HEK293 (cell line): ENCODE measurements at regions not wholly inside any gene's neighbourhood (a gene's known extent, or its start where the extent isn't known, plus 50 kb on each side); places are given as distances from the start of the nearest gene placed in this dataset.

Experiments used
- CTCF ChIA-PET: fragments of 350-600 bp; formaldehyde crosslinking; extraction: SDS; loops from one replicate; lab custom pipeline; 2021; ENCODE audit warnings: antibody characterized with exemption; lab: Yijun Ruan, JAX
- POLR2A ChIA-PET: fragments of 300-600 bp; formaldehyde crosslinking; extraction: SDS; loops from one replicate; lab custom pipeline; 2020; ENCODE audit warnings: antibody characterized with exemption, inconsistent platforms; lab: Yijun Ruan, JAX
- H3K27ac ChIP-seq: fragments of 200-500 bp; sonication (Bioruptor generic); 2 replicates; pipeline ENCODE4 v1.5.1; 2014; ENCODE audit warnings: low read depth, low read length, control low read depth, inconsistent platforms; ENCODE audit errors: extremely low read depth
- H3K36me3 ChIP-seq, 2 experiments: fragments of 200-500 bp in 1 of 2; sonication (Bioruptor generic) in 1 of 2; 1 replicate in 1 of 2; 2 replicates in 1 of 2; pipeline ENCODE4 v1.5.1; 2014 to 2017; ENCODE audit warnings: inconsistent platforms in 2 of 2, low read length in 2 of 2; ENCODE audit not compliant: control insufficient read depth in 2 of 2, insufficient read depth in 1 of 2
- H3K4me1 ChIP-seq: fragments of 200-500 bp; sonication (Bioruptor generic); 2 replicates; pipeline ENCODE4 v1.5.1; 2014; ENCODE audit warnings: mild to moderate bottlenecking, low read length, inconsistent platforms; ENCODE audit not compliant: control insufficient read depth, insufficient read depth
- H3K4me3 ChIP-seq: 2 replicates; pipeline ENCODE4 v1.5.1; 2011; ENCODE audit warnings: low read depth, mild to moderate bottlenecking, control low read depth, low read length, moderate library complexity
- H3K9me3 ChIP-seq: fragments of 200-500 bp; sonication (Bioruptor generic); 2 replicates; pipeline ENCODE4 v1.5.1; 2014; ENCODE audit warnings: low read depth, low read length, inconsistent platforms; ENCODE audit not compliant: control insufficient read depth, insufficient read depth
- GLI2 ChIP-seq: fragments of 450-650 bp; formaldehyde crosslinking; IDR thresholded peaks from 2 replicates; pipeline ENCODE4; 2017; ENCODE audit warnings: missing biosample characterization, missing genetic modification characterization, low read depth, borderline replicate concordance
- GLIS1 ChIP-seq: fragments of 450-650 bp; formaldehyde crosslinking; IDR thresholded peaks from 2 replicates; pipeline ENCODE4 v1.5.1; 2016; ENCODE audit warnings: missing biosample characterization, missing genetic modification characterization
- GLIS2 ChIP-seq: fragments of 450-650 bp; formaldehyde crosslinking; IDR thresholded peaks from 2 replicates; pipeline ENCODE4 v1.5.1; 2016; ENCODE audit warnings: missing biosample characterization, missing genetic modification characterization
- HOXC10 ChIP-seq: sonication (generic); formaldehyde crosslinking; IDR thresholded peaks from 2 replicates; pipeline ENCODE4 v1.8.1; 2023; ENCODE audit warnings: mild to moderate bottlenecking, missing genetic modification reagents
- OSR2 ChIP-seq: fragments of 450-650 bp; formaldehyde crosslinking; IDR thresholded peaks from 2 replicates; pipeline ENCODE4 v1.5.1; 2016; ENCODE audit warnings: missing biosample characterization, missing genetic modification characterization
- OVOL3 ChIP-seq: fragments of 450-650 bp; formaldehyde crosslinking; IDR thresholded peaks from 2 replicates; pipeline ENCODE4 v1.5.1; 2016; ENCODE audit warnings: missing biosample characterization, missing genetic modification characterization
- SP2 ChIP-seq: fragments of 450-650 bp; formaldehyde crosslinking; IDR thresholded peaks from 2 replicates; pipeline ENCODE4 v1.5.1; 2016; ENCODE audit warnings: missing biosample characterization, missing genetic modification characterization
- ZBTB48 ChIP-seq: fragments of 450-650 bp; formaldehyde crosslinking; IDR thresholded peaks from 2 replicates; pipeline ENCODE4 v1.5.1; 2016; ENCODE audit warnings: missing biosample characterization, missing genetic modification characterization
- ZBTB7A ChIP-seq: fragments of 450-650 bp; formaldehyde crosslinking; IDR thresholded peaks from 2 replicates; pipeline ENCODE4 v1.5.1; 2016; ENCODE audit warnings: low read depth, missing biosample characterization, missing genetic modification characterization
- ZNF133 ChIP-seq: fragments of 450-650 bp; formaldehyde crosslinking; IDR thresholded peaks from 2 replicates; pipeline ENCODE4 v1.5.1; 2016; ENCODE audit warnings: missing biosample characterization, missing genetic modification characterization
- ZNF138 ChIP-seq: fragments of 450-650 bp; formaldehyde crosslinking; IDR thresholded peaks from 2 replicates; pipeline ENCODE4 v1.5.1; 2016; ENCODE audit warnings: missing biosample characterization, missing genetic modification characterization, borderline replicate concordance
- ZNF174 ChIP-seq: fragments of 450-650 bp; formaldehyde crosslinking; IDR thresholded peaks from 2 replicates; pipeline ENCODE4 v1.5.0; 2017; ENCODE audit warnings: missing biosample characterization, mild to moderate bottlenecking, missing genetic modification characterization
- ZNF211 ChIP-seq: fragments of 450-650 bp; formaldehyde crosslinking; IDR thresholded peaks from 2 replicates; pipeline ENCODE4 v1.5.1; 2016; ENCODE audit warnings: low read depth, missing biosample characterization, missing genetic modification characterization
- ZNF266 ChIP-seq: fragments of 450-650 bp; formaldehyde crosslinking; IDR thresholded peaks from 2 replicates; pipeline ENCODE4 v1.5.1; 2016; ENCODE audit warnings: missing biosample characterization, missing genetic modification characterization, low read depth
- ZNF335 ChIP-seq: fragments of 450-650 bp; formaldehyde crosslinking; conservative IDR thresholded peaks from 2 replicates; pipeline ENCODE4 v1.5.1; 2016; ENCODE audit warnings: missing biosample characterization, missing genetic modification characterization
- ZNF549 ChIP-seq: fragments of 450-650 bp; IDR thresholded peaks from 2 replicates; pipeline ENCODE4 v1.5.1; 2018; ENCODE audit warnings: missing biosample characterization, missing genetic modification characterization, mild to moderate bottlenecking, inconsistent platforms, moderate library complexity
- ZNF626 ChIP-seq: fragments of 450-650 bp; sonication (Bioruptor Pico); formaldehyde crosslinking; IDR thresholded peaks from 2 replicates; pipeline ENCODE4 v1.5.1; 2018; ENCODE audit warnings: missing biosample characterization, missing genetic modification characterization, inconsistent platforms
- ZNF660 ChIP-seq: fragments of 450-650 bp; IDR thresholded peaks from 2 replicates; pipeline ENCODE4 v1.5.1; 2018; ENCODE audit warnings: missing biosample characterization, mild to moderate bottlenecking, missing genetic modification characterization
- ZNF747 ChIP-seq: fragments of 450-650 bp; formaldehyde crosslinking; IDR thresholded peaks from 2 replicates; pipeline ENCODE4 v1.5.1; 2016; ENCODE audit warnings: missing biosample characterization, missing genetic modification characterization
- ZNF792 ChIP-seq: fragments of 450-650 bp; formaldehyde crosslinking; IDR thresholded peaks from 2 replicates; pipeline ENCODE4 v1.5.1; 2016; ENCODE audit warnings: missing biosample characterization, missing genetic modification characterization
- ZNF830 ChIP-seq: fragments of 450-650 bp; IDR thresholded peaks from 2 replicates; pipeline ENCODE4 v1.5.0; 2018; ENCODE audit warnings: missing biosample characterization, missing genetic modification characterization, low read depth, mild to moderate bottlenecking, moderate library complexity
- ZSCAN16 ChIP-seq: fragments of 450-650 bp; formaldehyde crosslinking; IDR thresholded peaks from 2 replicates; pipeline ENCODE4 v1.5.1; 2016; ENCODE audit warnings: missing biosample characterization, missing genetic modification characterization
- TF ChIP-seq, protein P1 (sequence below): fragments of 450-650 bp; IDR thresholded peaks from 2 replicates; pipeline ENCODE4 v1.5.1; 2018; ENCODE audit warnings: missing biosample characterization, missing genetic modification characterization
- TF ChIP-seq, protein P2 (sequence below): fragments of 450-650 bp; formaldehyde crosslinking; IDR thresholded peaks from 2 replicates; pipeline ENCODE4 v1.5.1; 2017; ENCODE audit warnings: missing biosample characterization, missing genetic modification characterization
- TF ChIP-seq, protein P3 (sequence below): fragments of 450-650 bp; formaldehyde crosslinking; IDR thresholded peaks from 2 replicates; pipeline ENCODE4 v1.5.1; 2017; ENCODE audit warnings: missing biosample characterization, missing genetic modification characterization
- TF ChIP-seq, protein P4 (sequence below): fragments of 450-650 bp; formaldehyde crosslinking; IDR thresholded peaks from 2 replicates; pipeline ENCODE4 v1.5.1; 2016; ENCODE audit warnings: missing biosample characterization, missing genetic modification characterization
- TF ChIP-seq, protein P5 (sequence below): fragments of 450-650 bp; formaldehyde crosslinking; IDR thresholded peaks from 2 replicates; pipeline ENCODE4 v1.5.1; 2016; ENCODE audit warnings: missing biosample characterization, missing genetic modification characterization, low read depth

DNA sequence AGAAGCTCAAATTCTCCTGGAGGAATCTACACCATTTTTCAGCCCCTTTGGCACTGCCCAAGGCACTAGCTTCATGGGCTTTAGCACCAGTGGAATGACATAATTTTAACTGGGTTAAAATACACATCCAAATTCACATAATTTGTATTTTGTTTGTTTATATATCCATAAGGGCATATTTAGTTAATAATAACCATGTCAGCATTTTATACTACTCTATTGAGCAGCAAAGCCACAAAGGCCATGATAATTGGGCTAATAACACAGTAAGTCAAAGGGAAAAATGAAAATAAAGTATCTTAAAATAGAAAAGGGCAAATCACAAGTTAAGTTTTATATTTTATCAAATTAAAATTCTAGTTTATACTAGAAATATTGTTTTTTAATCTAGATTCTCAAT, 262.7 kb upstream of the TACR3 start (continued):
- TF ChIP-seq GLIS2 (tag by site-specific recombination) = no peak
- no peak for TF ChIP-seq ZNF660 (tag by site-specific recombination)
- TF ChIP-seq ZNF830 (tag by site-specific recombination) = no peak
- TF ChIP-seq, protein P1, sequence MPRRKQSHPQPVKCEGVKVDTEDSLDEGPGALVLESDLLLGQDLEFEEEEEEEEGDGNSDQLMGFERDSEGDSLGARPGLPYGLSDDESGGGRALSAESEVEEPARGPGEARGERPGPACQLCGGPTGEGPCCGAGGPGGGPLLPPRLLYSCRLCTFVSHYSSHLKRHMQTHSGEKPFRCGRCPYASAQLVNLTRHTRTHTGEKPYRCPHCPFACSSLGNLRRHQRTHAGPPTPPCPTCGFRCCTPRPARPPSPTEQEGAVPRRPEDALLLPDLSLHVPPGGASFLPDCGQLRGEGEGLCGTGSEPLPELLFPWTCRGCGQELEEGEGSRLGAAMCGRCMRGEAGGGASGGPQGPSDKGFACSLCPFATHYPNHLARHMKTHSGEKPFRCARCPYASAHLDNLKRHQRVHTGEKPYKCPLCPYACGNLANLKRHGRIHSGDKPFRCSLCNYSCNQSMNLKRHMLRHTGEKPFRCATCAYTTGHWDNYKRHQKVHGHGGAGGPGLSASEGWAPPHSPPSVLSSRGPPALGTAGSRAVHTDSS (tag by site-specific recombination) = no peak

DNA sequence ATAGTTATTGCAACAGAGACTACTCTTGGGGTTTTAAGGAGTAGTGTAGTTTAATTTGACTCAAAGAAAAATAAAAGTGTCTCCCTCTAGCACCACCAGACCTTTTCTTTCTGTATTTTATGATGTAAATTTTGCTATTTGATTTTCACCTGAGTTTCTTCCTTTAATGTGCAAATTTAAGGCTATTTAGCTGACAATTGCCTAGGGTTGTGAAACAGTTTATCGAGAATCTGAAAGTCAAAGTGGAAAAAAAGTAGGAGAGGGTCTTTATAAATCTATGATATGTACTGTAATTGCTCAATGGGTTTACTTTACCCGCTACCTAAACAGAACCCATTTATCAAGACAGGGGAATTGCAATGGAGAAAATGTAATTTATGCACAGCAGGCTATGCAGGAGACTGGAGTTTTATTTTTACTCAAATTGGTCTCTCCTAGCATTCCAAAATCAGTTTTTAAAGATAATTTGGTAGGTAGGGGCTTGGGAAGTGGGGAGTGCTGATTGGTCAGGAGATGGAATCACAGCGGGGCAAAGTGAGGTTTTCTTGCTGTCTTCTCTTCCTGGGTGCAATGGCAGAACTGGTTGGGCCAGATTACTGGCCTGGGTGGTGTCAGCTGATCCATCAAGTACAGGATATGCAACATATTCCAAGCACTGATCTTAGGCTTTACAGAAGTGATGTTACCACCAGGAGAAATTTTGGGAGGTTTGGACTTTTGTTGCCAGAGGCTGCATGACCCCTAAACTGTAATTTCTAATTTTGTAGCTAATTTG, 228.6 kb upstream of the TACR3 start:
- no peaks in the 10 kb centered on the region for H3K4me1 ChIP-seq
- TF ChIP-seq ZNF626 (tag by site-specific recombination) (no peak), GLIS1 (tag by site-specific recombination) (no peak), ZNF133 (no peak), ZNF549 (no peak), ZNF174 (tag by site-specific recombination) (no peak), HOXC10 (no peak), ZNF792 (tag by site-specific recombination) (no peak), ZNF138 (tag by site-specific recombination) (no peak), SP2 (no peak), ZNF747 (no peak), ZNF211 (no peak)
- TF ChIP-seq, protein P2, sequence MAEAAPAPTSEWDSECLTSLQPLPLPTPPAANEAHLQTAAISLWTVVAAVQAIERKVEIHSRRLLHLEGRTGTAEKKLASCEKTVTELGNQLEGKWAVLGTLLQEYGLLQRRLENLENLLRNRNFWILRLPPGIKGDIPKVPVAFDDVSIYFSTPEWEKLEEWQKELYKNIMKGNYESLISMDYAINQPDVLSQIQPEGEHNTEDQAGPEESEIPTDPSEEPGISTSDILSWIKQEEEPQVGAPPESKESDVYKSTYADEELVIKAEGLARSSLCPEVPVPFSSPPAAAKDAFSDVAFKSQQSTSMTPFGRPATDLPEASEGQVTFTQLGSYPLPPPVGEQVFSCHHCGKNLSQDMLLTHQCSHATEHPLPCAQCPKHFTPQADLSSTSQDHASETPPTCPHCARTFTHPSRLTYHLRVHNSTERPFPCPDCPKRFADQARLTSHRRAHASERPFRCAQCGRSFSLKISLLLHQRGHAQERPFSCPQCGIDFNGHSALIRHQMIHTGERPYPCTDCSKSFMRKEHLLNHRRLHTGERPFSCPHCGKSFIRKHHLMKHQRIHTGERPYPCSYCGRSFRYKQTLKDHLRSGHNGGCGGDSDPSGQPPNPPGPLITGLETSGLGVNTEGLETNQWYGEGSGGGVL = no peak
- TF ChIP-seq, protein P3, sequence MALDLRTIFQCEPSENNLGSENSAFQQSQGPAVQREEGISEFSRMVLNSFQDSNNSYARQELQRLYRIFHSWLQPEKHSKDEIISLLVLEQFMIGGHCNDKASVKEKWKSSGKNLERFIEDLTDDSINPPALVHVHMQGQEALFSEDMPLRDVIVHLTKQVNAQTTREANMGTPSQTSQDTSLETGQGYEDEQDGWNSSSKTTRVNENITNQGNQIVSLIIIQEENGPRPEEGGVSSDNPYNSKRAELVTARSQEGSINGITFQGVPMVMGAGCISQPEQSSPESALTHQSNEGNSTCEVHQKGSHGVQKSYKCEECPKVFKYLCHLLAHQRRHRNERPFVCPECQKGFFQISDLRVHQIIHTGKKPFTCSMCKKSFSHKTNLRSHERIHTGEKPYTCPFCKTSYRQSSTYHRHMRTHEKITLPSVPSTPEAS = no peak
- TF ChIP-seq, protein P4, sequence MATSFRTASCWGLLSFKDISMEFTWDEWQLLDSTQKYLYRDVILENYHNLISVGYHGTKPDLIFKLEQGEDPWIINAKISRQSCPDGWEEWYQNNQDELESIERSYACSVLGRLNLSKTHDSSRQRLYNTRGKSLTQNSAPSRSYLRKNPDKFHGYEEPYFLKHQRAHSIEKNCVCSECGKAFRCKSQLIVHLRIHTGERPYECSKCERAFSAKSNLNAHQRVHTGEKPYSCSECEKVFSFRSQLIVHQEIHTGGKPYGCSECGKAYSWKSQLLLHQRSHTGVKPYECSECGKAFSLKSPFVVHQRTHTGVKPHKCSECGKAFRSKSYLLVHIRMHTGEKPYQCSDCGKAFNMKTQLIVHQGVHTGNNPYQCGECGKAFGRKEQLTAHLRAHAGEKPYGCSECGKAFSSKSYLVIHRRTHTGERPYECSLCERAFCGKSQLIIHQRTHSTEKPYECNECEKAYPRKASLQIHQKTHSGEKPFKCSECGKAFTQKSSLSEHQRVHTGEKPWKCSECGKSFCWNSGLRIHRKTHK (tag by site-specific recombination) = no peak
- ChIA-PET POLR2A (no interaction called here), CTCF (interaction anchor here (0.7 kb wide), 1 partner anchor 18 kb away, joined by 3 read pairs; no protein-coding TSS in a partner anchor)
- H3K27ac ChIP-seq = no peak overlapping the region
- no peaks in the 10 kb centered on the region for H3K36me3 ChIP-seq
- H3K9me3 ChIP-seq = no peaks in the 10 kb centered on the region
- H3K4me3 ChIP-seq = no peak overlapping the region

DNA sequence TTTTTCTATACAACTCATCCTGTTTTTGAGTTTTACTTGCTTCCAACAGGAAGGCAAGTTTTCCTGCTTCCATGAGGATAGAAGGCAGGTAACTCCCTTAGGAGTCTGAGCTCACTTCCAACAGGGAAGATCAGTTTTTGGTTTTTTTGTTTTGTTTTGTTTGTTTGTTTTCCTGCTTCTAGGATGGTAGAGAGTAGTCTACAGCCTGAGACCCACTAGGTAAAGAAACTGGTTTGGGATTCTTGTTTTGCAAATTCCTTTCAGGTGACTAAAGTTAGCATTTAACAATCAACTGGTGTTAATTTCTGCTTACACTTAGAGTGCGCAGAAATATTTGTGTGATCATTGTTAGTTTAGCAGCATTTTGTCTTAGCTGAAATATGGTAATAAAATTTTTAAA, 227.8 kb upstream of the TACR3 start:
- Histone ChIP-seq H3K9me3 (no peaks in the 10 kb centered on the region), H3K27ac (no peak overlapping the region), H3K4me3 (no peak overlapping the region), H3K36me3 (no peaks in the 10 kb centered on the region), H3K4me1 (no peaks in the 10 kb centered on the region)
- ChIA-PET CTCF (interaction anchor here (0.7 kb wide), 1 partner anchor 19 kb away, joined by 3 read pairs; no protein-coding TSS in a partner anchor), POLR2A (no interaction called here)
- TF ChIP-seq OVOL3 (tag by site-specific recombination) (no peak), ZBTB7A (tag by site-specific recombination) (no peak), GLIS2 (tag by site-specific recombination) (no peak), SP2 (no peak), GLI2 (no peak), ZBTB48 (tag by site-specific recombination) (no peak), ZSCAN16 (tag by site-specific recombination) (no peak), ZNF335 (tag by site-specific recombination) (no peak), OSR2 (tag by site-specific recombination) (no peak), ZNF266 (no peak)
- TF ChIP-seq, protein P5, sequence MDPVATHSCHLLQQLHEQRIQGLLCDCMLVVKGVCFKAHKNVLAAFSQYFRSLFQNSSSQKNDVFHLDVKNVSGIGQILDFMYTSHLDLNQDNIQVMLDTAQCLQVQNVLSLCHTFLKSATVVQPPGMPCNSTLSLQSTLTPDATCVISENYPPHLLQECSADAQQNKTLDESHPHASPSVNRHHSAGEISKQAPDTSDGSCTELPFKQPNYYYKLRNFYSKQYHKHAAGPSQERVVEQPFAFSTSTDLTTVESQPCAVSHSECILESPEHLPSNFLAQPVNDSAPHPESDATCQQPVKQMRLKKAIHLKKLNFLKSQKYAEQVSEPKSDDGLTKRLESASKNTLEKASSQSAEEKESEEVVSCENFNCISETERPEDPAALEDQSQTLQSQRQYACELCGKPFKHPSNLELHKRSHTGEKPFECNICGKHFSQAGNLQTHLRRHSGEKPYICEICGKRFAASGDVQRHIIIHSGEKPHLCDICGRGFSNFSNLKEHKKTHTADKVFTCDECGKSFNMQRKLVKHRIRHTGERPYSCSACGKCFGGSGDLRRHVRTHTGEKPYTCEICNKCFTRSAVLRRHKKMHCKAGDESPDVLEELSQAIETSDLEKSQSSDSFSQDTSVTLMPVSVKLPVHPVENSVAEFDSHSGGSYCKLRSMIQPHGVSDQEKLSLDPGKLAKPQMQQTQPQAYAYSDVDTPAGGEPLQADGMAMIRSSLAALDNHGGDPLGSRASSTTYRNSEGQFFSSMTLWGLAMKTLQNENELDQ = no peak
